ENCODE measurements at regions not wholly inside any gene's neighbourhood (a gene's known extent, or its start where the extent isn't known, plus 50 kb on each side); places are given as distances from the start of the nearest gene placed in this dataset.

DNA sequence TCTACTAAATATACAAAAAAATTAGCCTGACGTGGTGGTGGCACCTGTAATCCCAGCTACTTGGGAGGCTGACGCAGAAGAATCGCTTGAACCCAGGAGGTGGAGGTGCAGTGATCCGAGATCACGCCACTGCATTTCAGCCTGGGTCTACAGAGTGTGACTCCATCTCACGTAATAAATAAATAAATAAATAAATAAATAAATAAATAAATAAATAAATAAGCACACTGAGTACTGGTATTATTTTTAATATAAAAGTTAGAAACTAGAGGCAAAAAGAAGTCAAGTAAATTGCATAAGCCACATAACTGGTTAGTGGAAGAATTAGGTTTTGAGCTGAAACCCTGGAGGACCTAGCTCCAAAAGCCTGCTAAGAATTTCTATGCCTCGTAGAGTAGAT, 1262.7 kb upstream of the PABPC4L start:
- TF ChIP-seq CTCF (IDR thresholded peaks at IDR 0.05 in 8 of 11, conservative IDR thresholded peaks at IDR 0.05 in 3 of 11) = no peak
- no peak for TF ChIP-seq POLR2A (IDR thresholded peaks at IDR 0.05)
